Muscle of back (tissue), 3 donors: ENCODE measurements at regions not wholly inside any gene's neighbourhood (a gene's known extent, or its start where the extent isn't known, plus 50 kb on each side); places are given as distances from the start of the nearest gene placed in this dataset.
"Not testable (repeated sequence)": the region's sequence is repeated elsewhere in the genome, so short reads cannot be mapped to it uniquely, and the experiment has no call there.

Experiments
- DNase-seq, 3 donors: peaks; one replicate each; pipeline versions ENCODE4 v3.0.0 to v3.0.0-alpha.2; 2013

DNA sequence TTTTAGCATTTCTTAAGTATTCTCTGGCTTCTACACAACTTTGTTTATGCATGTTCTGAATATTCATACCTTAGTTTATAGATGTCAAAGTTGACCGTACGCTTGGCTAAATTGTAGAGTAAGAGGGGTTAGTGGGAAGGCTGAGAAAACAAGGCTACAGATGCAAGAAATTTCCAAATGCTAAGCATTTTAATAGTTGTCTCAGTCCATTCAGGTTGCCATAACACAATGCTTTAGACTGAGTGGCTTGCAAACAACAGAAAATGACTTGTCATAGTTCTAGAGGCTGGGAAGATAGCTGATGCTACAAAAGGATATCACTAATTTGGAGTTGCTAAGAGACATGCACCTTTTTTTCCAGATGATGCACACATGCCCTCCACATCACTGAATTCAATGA, 53.0 kb upstream of the C1QTNF3 start:
- not testable (repeated sequence) for DNase-seq

DNA sequence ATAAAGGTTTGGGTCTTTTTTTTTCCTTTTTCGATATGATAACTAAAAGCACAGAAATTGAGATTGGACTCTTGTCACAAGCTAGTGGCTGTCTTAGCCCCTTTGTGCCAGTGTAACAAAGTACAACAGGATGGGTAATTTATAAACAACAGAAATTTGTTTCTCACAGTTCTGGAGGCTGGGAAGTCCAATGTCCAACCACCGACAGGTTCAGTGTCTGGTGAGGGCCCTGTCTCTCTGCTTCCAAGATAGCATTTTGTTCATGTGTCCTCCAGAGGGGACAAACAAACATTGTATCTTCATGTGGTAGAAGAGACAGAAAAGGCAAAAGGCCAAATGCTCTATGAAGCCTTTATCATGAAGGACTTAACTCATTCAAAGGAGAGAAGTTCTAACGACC, 56.9 kb upstream of the C1QTNF3 start:
- not testable (repeated sequence) for DNase-seq

GRCh38 chr5:34101567-34101966, 58.6 kb upstream of the C1QTNF3 start:
- not testable (repeated sequence) for DNase-seq

DNA sequence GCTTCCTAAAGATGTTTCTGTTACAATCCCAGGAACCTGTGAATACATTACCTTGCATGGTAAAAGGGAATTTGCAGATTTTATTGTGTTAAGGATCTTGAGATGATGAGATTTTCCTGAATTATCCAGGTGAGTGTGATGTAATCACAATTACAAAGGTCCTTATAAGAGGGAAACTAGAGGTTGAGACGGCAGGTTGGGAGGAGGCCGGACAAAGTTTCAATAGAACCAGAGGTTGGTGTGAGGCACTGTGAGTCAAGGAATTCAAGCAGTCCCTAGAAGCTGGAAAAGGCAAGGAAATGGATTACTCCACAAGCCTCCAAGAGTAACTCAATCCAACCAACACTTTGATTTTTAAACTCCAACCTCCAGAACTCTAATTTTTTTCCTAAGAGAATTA, 65.9 kb upstream of the C1QTNF3 start:
- DNase-seq, result not testable (repeated sequence)

DNA sequence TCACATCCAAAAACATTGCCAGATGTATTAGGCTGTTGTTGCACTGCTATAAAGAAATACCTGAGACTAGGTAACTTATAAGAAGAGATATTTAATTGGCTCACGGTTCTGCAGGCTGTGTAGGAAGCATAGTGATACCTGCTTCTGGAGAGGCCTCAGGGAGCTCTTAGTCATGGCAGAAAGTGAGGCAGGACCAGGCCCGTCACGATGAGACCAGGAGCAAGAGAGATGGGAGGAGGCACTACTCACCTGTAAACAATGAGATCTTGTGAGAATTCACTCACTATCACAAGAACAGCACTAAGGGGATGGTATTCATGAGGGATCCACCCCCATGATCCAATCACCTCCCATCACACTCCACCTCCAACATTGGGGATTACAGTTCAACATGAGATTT, 81.3 kb upstream of the C1QTNF3 start:
- DNase-seq, result not testable (repeated sequence)

DNA sequence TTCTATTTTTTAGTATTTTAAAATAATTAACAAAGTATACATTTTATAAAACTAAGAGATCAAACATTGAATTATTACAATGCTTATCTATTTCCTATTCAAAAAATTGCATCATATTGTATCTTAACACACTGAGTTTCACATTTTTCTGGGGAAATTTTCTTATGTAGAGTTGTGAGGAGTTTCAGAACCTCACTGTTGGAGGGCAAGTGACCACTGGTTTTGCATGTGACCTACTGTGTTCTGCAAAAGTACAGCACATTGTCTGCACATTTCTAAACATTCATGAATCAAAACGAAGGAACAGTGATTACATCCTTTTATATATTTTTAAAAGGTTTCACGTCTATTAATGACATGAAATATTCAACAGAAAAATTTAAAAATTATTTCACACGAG, 82.3 kb upstream of the C1QTNF3 start:
- not testable (repeated sequence) for DNase-seq

DNA sequence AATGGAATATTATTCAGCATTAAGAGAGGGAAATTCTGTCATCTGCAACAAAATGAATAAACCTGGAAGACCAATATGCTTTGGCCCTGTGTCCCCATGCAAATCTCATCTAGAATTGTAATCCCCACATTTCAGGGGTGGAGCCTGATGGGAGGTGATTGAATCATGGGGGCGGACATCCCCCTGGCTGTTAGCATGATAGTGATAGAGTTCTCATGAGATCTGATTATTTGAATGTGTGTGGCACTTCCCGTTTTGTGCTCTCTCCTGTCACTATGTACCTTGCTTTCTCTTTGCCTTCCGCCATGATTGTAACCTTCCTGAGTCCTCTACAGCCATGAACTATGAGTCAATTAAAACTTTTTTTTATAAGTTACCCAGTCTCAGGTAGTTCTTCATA, 83.7 kb upstream of the C1QTNF3 start:
- not testable (repeated sequence) for DNase-seq

- DNase-seq, result not testable (repeated sequence)
Measured at GRCh38 chr5:34127818-34128217, 84.8 kb upstream of the C1QTNF3 start.

- DNase-seq, result not testable (repeated sequence)
Measured at GRCh38 chr5:34128890-34129289, 85.9 kb upstream of the C1QTNF3 start.

- DNase-seq, result not testable (repeated sequence)
Measured at GRCh38 chr5:34154988-34155387, 112.0 kb upstream of the C1QTNF3 start.

DNA sequence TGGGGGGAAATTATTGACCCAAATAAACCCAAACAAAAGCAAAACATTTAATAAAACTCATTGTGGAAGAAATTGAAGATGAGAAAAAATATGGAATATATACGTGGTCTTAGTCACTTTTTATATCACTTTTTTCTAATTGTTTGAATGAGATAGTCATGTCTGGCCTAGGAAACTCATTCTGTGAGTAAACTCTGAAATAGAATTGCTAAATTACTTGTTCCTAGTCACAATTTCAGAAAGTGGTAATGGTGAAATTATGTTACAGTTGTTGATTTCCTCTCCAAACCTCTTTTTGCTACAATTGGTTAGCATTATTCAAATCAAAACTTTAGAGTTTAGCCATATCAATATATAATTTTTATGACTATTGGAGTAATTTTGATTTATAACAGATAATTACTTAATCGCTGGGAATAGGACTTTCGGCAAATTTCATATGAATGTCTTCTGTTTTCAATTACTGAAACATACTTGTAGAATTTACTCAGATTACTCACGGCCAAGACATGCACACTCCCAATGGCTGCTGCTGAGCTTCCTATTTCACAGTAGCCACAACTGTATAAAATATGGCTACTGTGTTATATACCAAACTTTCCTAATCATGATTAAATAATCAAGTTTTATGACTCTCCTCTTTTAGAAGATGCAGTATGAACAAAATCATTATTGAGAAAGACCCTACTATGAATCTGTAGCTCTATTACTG, 113.8 kb upstream of the C1QTNF3 start:
- peak in 2 of 3 donors; percentile 2 to 43 for DNase-seq

DNA sequence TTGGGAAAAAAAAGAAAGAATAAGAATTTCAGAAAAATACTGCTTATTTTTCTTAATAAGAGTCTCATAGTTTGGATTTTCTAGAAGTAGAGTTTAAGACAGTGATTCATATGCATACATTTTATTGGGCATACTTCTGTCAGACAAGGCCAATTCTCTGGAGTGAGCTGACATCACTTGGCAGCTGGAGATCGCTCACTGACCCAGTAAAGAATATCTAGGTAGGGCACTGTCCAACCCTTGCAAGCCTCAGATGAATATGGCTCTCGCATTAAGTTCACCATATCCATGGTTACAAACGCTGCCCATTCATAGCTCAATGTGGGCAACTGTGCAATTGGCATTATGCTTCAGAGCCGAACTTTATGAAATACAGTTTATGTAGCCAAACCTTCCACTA, 117.9 kb upstream of the C1QTNF3 start:
- DNase-seq, result not testable (repeated sequence)

GRCh38 chr5:34171398-34171797, 128.4 kb upstream of the C1QTNF3 start:
- DNase-seq, result not testable (repeated sequence)

- peak in 1 of 3 donors; percentile 2 for DNase-seq
Measured at GRCh38 chr5:34179453-34180190, 136.6 kb upstream of the C1QTNF3 start.

DNA sequence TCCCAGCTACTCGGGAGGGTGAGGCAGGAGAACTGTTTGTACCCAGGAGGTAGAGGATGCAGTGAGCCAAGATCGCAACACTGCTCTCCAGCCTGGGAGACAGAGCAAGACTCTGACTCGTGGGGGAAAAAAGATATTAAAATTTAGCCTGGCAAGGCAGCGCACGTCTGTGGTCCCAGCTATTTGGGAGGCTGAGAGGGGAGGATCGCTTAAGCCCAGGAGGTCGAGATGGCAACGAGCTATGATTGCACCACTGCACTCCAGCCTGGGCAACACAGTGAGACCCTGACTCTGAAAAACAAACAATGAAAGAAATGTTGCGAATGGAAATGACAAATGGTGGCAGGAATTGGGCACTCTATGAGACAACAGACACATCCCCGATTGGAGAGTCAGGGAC, 137.2 kb upstream of the C1QTNF3 start:
- not testable (repeated sequence) for DNase-seq

DNA sequence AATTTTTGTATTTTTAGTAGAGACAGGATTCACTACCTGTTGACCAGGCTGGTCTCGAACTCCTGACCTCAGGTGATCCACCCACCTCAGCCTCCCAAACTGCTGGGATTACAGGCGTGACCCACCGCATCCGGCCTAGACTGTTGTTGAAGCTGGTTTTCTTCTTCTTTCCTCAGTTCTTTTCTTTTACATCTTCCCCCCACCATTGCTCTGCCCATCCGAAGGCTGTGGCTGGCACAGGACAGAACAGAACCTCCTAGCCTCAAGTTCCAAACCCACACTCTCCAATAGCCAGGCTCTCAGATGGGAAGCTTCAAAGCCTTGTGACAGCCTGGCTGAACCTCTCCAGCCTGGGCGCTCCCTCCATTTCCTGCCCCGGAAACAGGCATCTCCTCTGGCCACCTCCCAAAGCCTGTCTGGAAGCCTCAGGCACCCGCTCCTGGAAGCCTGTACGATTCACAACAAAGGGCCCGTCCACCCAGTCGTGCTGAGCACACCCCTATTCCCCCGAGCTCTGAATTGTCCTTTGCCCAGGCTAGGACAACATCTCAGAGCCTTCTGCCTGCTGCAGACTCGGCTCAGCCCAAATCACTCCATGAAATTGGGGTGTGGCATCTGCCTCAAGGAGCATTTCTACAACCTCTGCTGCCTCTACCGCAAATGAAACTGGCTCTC, 138.1 kb upstream of the C1QTNF3 start:
- DNase-seq, result not testable (repeated sequence)

DNA sequence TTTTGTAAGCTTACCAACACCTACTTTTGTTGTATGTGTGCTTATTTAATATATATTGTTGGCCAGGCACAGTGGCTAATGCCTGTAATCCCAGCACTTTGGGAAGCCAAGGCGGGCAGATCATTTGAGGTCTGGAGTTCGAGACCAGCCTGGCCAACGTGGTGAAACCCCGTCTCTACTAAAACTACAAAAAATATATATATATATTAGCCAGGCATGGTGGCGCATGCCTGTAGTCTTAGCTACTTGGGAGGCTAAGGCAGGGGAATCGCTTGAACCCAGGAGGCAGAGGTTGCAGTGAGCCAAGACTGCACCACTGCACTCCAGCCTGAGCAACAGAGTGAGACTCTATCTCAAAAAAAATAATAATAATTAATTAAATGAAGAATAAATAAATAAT, 142.0 kb upstream of the C1QTNF3 start:
- not testable (repeated sequence) for DNase-seq

- peak in 1 of 3 donors; percentile 15 for DNase-seq
Measured at GRCh38 chr5:34185572-34185971, 142.6 kb upstream of the C1QTNF3 start.

DNA sequence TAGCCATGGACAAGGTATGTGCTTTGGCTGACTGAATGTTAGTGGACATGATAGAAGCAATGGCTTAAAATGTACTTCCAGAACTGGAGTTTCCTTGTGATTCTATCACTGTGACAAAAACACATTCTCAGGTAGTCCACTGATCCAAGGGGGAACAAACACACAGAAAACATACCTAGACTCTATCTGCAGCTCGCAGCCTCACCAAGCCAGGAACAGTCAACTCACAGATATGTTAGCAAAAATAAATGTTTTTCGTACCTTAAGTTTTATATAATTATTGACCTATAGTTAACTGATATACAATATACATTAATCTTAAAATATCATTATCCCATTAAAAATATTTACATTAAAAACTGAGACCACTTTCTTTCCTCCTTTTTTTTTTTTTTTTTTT, 143.1 kb upstream of the C1QTNF3 start:
- DNase-seq, result not testable (repeated sequence)

DNA sequence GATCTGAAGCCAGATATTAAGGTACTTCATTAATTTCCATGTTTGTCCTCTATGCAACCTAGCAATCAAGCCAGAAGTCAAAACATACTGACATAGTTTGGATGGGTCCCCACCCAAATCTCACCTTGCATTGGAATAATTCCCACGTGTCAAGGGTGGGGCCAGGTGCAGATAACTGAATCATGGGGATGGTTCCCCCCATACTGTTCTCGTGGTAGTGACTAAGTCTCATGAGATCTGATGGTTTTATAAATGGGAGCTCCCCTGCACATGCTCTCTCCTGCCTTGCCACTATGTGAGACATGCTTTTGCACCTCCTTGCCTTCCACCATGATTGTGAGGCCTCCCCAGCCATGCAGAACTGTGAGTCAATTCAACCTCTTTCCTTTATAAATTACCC, 143.9 kb upstream of the C1QTNF3 start:
- peak in 1 of 3 donors; percentile 7 for DNase-seq

DNA sequence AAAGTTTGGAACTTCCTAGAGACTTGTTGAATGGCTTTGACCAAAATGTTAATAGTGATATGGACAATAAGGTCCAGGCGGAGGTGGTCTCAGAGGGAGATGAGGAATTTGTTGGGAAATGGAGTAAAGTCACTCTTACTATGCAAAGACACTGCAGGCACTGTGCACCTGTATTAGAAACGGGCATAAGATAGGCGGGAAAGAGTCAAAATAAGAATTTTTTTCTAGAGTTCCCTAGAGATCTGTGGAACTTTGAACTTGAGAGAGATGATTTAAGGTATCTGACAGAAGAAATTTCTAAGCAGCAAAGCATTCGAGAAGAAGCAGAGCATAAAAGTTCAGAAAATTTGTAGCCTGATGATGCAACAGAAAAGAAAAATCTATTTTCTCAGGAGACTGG, 144.4 kb upstream of the C1QTNF3 start:
- DNase-seq, result not testable (repeated sequence)

- DNase-seq, result peak in 1 of 3 donors; percentile 28
Measured at GRCh38 chr5:34188001-34188822, 145.2 kb upstream of the C1QTNF3 start.
